Stimulated activated CD4-positive, alpha-beta T cell treated with anti-CD3 and anti-CD28 coated beads, Interleukin-15, amount 100 ng/mL, for 48 hours (primary cell): ENCODE measurements at regions not wholly inside any gene's neighbourhood (a gene's known extent, or its start where the extent isn't known, plus 50 kb on each side); places are given as distances from the start of the nearest gene placed in this dataset.
"Not testable (repeated sequence)": the region's sequence is repeated elsewhere in the genome, so short reads cannot be mapped to it uniquely, and the experiment has no call there.

Experiments
- DNase-seq, 2 donors: peaks; one replicate each; pipeline ENCODE4 v3.0.0-alpha.2; 2020; ENCODE audit warnings: low read depth in 2 of 2

DNA sequence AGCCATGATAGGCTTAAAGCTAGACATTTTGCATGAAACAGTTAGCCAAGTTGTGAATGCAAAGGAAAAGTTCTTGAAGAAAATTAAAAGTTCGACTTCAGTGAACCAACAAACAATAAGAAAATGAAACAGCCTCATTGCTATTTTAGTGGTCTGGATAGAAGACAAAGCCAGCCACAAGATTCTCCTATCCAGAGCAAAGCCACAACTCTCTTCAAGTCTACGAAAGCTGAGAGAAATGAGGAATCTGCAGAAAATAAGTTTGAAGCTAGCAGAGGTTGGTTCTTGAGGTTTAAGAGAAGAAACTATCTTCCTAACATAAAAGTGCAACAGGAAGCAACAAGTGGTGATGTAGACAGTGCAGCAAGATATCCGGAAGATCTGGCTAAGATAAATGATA, 271.4 kb upstream of the GRM3 start:
- no peak for DNase-seq

DNA sequence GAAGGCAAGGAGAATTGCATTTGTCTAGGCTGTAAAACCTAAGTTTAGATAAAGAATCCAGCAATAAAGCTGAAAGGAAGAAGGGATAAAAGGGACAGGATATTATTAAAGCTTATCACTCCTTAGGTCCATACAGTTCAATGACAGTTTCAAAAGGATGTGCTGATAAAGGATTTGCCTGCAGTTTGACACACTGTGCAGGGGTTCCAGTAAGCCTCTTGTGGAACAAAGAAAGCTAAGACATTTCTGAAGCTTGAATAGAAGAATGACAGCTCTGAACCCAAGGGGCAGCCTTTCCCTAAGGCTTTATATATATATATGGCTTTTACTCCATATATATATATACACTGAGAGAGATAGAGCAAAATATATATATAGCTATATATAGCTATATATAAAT, 276.8 kb upstream of the GRM3 start:
- DNase-seq: no peak

DNA sequence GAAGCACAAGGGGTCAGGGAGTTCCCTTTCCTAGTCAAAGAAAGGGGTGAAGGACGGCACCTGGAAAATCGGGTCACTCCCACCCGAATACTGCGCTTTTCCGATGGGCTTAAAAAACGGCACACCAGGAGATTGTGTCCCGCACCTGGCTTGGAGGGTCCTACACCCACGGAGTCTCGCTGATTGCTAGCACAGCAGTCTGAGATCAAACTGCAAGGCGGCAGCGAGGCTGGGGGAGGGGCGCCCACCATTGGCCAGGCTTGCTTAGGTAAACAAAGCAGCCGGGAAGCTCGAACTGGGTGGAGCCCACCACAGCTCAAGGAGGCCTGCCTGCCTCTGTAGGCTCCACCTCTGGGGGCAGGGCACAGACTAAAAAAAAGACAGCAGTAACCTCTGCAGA, 303.3 kb upstream of the GRM3 start:
- not testable (repeated sequence) for DNase-seq

DNA sequence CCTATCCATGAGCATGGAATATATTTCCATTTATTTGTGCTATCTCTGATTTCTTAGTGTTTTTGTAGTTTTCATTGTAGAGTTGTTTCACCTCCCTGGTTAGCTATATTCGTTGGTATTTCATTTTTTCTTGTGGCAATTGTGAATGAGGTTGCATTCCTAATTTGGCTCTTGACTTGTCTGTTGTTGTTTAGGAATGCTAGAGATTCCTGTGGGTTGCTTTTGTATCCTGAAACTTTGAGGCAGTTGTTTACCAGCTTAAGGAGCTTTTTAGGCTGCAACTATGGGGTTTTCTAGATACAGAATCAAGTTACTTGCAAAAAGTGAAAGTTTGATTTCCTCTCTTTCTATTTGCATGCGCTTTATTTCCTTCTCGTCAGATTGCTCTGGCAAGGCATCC, 304.7 kb upstream of the GRM3 start:
- DNase-seq: no peak

DNA sequence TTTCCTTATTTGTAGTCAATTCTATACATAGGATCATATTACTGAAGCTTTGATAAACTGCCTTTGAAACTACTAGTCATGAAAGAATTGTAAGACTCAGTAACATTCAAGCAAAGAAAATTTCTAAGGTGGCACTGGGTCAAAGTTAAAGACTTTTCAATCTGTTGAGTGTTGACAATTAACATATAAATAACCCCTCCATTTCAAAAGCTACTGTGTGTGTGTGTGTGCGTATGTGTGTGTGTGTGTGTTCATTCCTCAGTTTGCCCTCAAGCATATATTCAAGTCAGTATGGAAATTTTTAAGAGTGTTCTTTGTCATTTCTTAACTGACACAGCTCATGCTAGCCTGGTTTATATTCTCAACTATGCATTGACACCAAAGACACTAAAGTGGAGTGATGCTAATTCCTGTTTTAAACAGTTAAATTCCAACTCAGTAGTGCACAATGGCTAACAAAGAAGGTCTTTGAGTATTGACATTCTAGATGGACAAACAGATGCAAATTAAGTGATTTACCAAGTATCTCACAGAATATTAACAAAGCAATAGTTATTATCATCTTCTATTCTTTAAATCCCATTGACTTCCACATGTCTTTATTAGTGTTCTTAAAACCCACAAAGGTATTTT, 314.8 kb upstream of the GRM3 start:
- no peak for DNase-seq

DNA sequence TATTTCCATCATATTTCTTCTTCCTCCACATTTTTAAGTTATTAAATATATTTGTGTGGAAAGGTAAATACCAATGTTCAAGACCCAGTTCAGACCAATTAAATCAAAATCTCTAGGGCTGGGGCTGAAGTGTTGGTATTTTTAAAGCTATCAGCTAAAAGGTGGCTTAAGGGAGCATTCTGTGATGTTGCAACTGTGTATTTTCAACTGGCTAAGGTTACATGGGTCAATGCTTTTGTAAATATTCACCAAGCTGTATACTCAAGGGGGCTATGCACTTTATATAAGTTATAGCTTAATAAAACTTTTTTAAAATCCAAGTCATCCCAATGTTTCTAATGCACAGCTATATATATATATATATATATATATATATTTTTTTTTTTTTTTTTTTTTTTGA, 316.9 kb upstream of the GRM3 start:
- DNase-seq: no peak

DNA sequence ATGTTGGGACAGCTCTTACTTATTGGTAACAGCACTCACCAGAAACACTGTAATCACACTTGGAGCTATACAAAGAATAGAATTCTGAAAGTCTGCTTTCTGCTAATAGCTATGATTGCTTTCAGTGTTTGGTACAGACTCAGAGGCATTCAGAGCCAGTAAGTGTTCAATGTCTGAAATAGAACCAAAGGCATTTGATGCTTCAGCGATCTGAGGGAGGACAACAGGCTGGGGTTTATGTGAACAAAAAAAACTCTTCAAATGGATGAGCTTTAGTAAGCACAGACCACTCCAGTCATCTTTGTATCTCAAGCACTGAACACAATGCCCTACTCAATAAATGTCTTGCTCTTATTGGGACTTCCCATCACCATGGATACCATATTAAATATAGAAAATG, 322.8 kb upstream of the GRM3 start:
- DNase-seq: no peak

DNA sequence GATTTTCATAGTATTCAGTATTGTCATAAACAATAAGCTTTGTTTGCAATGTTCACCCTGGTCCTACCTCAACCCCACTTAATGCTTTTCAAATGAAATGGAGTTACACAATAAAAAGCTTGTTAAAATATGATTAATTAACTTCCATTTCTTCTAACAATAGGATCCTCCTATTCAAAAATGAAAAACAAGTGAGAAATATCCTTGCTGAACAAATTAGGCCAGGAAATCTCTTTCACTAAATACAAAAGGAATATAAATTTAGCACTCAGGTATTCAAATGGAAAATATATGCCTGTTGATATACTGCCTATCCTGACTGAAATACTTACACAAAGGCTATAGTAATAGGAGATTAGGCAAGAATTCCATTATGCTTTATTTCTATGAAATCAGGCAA, 323.4 kb upstream of the GRM3 start:
- no peak for DNase-seq

DNA sequence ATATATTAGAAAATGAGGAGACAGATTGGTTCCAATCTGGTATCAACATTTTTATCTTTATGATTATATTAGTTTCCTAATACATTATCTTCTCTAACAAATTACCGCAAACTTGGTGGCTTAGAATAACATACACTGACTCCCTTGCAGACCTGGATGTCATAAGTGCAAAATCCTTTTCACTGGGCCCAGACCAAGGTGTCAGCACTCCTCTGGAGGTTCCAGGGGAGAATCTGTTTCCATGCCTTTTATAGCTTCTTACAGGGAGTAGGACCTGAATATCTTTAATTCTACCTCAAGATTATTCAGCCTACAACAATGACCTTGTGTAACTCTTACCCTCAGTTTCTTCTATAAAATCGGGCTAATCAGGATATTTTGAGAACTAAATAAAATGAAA, 329.9 kb upstream of the GRM3 start:
- DNase-seq: no peak

DNA sequence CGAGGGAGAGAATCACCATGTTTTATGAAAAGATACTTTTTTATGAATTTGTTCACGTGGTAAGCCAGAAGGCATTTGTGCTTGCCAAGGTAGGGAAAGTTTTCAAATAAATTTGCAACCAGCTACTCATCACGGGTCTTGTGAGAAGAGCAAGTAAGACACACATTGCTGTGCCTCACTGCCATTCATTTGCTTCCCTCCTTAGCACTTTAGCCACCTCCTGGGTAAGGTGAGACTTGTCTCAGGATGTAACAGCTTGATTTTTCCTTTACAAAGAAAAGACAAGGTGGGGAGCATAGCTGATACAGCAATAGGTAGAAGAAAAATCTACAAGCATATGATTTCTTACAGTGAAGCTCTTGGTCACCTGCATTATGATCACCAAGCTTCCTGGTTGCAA, 342.4 kb upstream of the GRM3 start:
- DNase-seq: no peak

DNA sequence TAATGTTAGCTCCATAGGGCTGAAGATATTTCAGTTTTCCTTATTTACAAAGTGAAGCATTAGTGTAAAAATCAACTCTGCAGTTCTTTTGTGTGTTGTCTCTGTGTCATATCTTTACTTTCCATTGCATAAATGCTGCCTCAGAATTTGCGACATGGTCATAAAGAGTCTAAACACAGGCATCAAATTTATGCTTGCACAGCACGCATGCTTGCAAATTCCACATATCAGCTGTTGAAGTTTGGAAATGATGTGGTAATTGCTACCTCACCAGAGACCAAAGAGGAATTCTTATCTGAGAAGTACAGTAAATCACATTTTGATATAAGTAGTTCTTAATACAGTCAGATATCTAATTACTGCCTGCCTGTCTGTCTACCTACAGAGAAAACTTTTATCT, 348.2 kb upstream of the GRM3 start:
- no peak for DNase-seq

DNA sequence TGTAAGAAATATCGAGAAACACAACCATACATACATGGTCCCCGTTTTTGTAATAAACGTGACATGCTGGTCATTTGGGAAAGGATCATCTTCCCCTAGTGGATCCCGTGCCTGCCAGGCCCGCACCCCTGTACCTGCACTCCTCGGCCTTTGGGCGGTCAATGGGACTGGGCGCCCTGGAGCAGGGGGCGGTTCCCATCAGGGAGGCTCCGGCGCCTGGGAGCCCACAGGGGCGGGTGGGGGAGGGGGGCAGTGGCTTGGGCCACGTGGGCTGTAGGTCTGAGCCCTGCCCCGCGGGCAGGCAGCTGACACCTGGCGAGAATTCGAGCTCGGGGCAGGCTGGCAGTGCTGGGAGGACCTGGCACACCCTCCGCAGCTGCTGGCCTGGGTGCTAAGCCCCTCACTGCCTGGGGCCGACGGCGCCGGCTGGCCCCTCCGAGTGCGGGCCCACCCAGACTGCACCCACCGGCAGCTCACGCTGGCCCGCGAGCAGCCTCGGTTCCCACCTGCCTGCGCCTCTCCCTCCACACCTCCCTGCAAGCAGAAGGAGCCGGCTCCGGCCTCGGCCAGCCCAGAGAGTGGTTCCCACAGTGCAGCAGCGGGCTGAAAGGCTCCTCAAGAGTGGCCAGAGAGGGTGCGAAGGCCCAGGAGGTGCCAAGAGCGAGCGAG, 361.6 kb upstream of the GRM3 start:
- no peak for DNase-seq

DNA sequence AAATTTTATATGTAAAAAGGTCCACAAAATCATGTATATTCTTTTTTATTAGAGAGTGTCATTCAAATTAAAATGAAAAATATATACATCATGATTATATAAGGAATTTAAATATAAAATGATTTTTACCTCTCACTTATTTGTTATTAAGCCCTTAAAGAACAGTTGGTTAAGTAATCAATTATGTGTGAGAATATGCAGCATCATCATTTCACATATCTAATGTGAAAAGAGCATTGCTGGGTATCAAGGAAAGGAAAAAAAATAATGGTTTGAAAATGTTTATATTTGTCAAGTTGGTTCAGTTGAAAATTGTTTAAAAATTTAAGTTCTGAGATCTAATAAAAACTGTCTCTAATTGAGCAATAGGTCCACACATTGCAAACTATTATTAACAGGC, 363.6 kb upstream of the GRM3 start:
- no peak for DNase-seq

DNA sequence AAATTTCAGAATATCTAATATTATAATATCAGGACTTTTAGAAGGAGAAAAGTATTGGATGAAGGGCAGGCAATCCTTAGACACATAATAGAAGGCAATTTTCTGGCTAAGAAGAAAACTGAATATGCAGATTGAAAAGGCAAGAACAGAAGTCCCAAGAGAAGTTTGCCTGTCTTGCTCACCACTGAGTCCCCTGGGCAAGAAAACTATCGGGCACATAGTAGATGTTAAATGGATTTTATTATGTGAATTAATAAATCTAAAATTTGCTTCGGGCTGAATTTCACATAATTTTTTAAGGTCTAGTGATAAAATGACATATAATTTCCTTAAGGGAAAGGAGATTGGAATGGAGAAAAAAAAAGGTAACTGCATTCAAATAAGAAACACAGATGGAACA, 380.9 kb upstream of the GRM3 start:
- DNase-seq: no peak

DNA sequence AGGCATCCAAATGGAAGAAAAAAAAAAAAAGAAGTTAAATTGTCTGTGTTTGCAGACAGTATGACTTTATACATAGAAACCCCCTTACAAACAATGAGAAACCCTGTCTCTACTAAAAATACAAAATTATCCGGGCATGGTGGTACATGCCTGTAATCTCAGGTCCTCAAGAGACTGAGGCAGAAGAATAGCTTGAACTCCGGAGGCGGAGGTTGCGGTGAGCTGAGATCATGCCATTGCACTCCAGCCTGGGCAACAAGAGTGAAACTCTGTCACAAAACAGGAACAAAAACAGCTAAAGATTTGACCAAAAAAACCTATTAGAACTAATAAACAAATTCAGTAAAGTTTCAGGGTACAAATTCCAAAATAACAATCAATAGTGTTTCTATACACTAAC, 385.8 kb upstream of the GRM3 start:
- no peak for DNase-seq

DNA sequence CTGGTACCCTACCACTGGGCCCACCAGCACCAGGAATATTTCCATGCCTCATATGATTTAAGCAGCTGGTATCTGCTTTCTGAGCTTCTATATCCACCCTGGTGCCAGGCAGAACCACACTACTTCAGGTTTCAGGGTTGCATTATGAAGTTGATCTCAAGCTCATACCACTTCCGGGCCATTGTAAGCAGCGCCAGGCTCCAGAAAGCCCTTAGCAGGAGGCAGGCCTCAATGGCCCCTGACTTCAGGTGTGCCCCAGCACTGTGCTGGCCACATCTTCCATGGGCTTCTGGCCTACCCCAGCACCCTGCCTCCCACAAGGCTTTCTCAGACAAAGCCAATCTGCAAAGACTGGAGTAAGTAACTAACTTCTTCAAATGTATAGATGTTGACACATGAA, 391.3 kb upstream of the GRM3 start:
- DNase-seq: no peak

DNA sequence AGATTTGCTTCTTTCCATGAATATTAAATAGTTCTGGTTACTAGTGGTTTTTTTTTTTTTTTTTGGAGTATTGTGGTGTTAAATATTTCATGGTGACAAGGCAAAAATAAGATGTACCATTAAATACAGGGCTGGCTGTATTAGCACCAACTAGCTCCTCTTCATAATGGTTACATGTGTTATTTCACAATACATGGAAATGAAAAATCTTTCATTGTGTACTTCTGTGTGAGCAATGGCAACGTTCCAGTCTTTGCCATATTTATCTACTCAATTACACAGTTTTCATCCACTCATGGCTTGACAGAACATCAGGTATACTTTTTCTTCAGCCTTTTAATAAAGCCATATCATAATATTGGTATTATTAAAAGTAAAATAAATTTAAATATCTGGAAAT, 394.7 kb upstream of the GRM3 start:
- DNase-seq: no peak

DNA sequence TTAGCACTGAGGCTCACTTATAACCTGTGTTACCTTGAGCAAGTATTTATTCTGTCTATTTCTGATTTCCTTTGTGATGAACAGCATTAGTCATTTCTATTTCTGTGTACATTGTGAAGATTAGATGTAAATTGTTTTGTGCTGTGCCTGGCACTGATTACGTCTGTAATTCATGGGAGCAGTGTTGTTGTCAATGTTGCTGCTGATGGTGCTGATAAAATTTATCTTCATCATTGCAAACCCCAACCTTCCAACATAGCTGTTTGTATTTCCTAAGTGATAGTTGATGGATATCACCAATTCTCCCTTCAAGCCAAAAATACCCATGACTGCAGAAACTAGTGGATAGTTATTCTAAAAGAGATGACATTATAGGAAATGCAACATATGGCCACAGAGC, 400.5 kb upstream of the GRM3 start:
- no peak for DNase-seq

DNA sequence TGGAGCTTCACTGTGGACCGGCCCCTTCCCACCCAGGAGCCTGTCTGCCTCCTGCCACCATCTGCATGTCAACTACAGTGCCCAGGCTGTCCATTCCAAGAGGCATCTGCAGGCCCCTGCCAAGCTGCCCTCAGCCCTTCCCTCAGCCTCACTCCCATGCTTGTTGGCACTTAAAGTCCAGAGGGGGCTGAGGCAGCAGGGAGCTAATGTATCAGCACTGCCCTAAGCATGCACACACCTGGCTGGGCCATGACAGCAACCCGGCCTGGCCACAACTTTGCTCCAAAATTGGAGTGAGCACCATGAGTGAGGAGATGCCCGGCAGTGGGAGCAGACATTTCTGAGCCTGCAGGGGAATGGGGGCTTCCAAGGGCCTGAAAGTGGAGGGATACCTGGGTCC, 417.5 kb upstream of the GRM3 start:
- no peak for DNase-seq

DNA sequence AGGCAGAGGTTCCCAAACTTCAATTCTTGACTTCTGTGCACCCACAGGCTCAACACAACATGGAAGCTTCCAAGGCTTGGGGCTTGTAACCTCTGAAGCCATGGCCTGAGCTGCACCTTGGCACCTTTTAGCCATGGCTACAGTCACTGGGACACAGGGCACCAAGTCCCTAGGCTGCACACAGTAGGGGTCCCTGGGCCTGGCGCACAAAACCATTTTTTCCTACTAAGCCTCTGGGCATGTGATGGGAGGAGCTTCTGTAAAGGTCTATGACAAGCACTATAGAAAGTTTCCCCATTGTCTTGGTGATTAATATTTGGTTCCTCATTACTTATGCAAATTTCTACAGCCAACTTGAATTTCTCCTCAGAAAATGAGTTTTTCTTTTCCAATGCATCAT, 420.9 kb upstream of the GRM3 start:
- no peak for DNase-seq

DNA sequence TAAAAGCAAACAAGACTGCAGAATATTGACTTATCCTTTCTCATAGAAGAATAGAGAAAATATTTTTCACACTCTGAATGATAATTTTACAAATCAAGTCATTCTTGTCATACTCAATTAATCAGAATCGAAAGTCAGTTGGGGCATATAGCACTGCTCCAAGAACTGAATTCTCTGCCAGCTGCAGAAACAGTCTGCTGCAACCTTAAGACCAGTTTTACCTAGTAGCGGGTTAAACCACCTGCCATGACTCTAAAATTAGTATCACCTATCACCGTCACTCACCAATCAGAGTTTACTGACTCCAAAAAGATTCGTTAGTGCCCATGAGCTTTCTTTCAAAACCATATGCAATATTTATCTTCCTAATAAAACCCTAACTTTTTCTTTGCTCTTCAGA, 429.0 kb upstream of the GRM3 start:
- DNase-seq: no peak

DNA sequence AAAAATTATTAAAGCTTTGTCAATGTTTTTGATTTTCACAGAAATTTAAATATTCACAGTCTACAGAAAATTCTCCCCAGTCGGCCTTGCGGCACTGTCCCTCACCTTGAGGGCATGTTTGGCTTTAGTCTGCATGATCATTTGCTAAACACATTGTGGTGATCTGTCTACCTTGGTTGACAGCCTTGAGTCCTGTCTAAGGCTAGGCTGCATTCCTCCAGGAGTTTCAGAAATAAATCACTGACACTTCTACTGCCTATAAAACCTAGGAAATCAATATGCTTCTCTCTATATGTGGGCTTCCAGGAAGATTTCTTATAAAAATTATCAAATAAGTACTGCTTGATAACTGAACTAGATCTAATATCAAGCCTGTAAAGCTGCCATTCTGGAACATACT, 430.7 kb upstream of the GRM3 start:
- no peak for DNase-seq

DNA sequence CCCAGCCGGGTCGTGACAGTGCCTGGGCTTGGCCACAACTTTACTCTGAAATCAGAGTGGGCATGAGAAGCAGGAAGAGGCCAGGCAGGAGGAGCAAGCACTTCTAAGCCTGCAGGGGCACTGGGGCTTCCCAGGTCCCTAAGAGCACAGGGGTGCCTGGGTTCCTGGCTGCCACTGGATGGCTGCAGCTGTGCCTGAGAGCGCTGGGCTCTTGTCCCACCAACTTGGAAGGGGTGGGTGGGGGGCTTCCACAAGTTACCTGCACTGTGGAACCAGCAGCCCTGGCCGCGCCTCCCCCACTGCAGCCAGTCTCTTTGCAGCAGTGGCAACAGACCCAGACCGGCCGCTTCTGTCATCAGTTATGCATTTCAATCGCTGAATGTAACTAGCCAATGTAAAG, 434.7 kb upstream of the GRM3 start:
- DNase-seq: no peak

DNA sequence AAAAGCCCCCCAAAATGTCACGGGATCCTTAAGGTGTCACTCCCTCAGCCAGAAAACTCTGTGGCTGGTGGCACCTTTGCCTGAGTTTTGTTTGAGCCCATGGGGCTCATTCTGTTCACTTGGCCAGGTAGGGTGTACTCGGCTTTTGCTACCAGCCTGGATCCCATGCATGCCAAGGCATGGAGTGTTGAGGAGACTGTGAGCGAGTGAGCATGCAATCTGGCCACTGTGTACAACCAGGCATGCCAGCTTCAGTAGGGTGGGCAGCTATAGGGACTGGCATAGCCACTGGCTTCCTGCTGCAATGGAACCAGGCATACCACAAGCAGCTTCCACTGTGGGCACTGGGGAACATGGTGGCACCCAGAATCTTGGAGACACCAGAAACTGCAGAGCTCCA, 436.0 kb upstream of the GRM3 start:
- DNase-seq: no peak
